ENCODE measurements at regions not wholly inside any gene's neighbourhood (a gene's known extent, or its start where the extent isn't known, plus 50 kb on each side); places are given as distances from the start of the nearest gene placed in this dataset.

GRCh38 chr11:134581966-134582769 is 170.1 kb upstream of the B3GAT1 start:
- no peaks in the 10 kb centered on the region for H3K27me3 ChIP-seq (replicated peaks)
- H3K36me3 ChIP-seq, result no peaks in the 10 kb centered on the region
- H3K4me1 ChIP-seq (replicated peaks), result no peaks in the 10 kb centered on the region
- no peak for DNase-seq (ENCODE audit: low read depth in 1 of 2, low spot score in 2 of 2)
- H3K27ac ChIP-seq, result no peak overlapping the region
- no peaks in the 10 kb centered on the region for H3K9me3 ChIP-seq (replicated peaks)
- no peak overlapping the region for H3K4me3 ChIP-seq

GRCh38 chr11:134581121-134581626 is 169.1 kb upstream of the B3GAT1 start:
- H3K4me3 ChIP-seq, result no peak overlapping the region
- DNase-seq (ENCODE audit: low read depth in 1 of 2, low spot score in 2 of 2), result no peak
- no peaks in the 10 kb centered on the region for H3K36me3 ChIP-seq
- no peaks in the 10 kb centered on the region for H3K27me3 ChIP-seq (replicated peaks)
- H3K27ac ChIP-seq, result no peak overlapping the region
- no peaks in the 10 kb centered on the region for H3K9me3 ChIP-seq (replicated peaks)
- H3K4me1 ChIP-seq (replicated peaks), result no peaks in the 10 kb centered on the region

GRCh38 chr11:134580610-134580975 is 168.6 kb upstream of the B3GAT1 start:
- H3K36me3 ChIP-seq, result no peaks in the 10 kb centered on the region
- no peak for DNase-seq (ENCODE audit: low read depth in 1 of 2, low spot score in 2 of 2)
- H3K4me3 ChIP-seq, result no peak overlapping the region
- H3K4me1 ChIP-seq (replicated peaks), result no peaks in the 10 kb centered on the region
- no peak overlapping the region for H3K27ac ChIP-seq
- H3K9me3 ChIP-seq (replicated peaks), result no peaks in the 10 kb centered on the region
- H3K27me3 ChIP-seq (replicated peaks), result no peaks in the 10 kb centered on the region

GRCh38 chr11:134579724-134580609 is 167.9 kb upstream of the B3GAT1 start:
- H3K4me3 ChIP-seq, result no peak overlapping the region
- H3K4me1 ChIP-seq (replicated peaks), result no peaks in the 10 kb centered on the region
- H3K9me3 ChIP-seq (replicated peaks), result no peaks in the 10 kb centered on the region
- H3K27me3 ChIP-seq (replicated peaks), result no peaks in the 10 kb centered on the region
- H3K27ac ChIP-seq, result no peak overlapping the region
- H3K36me3 ChIP-seq, result no peaks in the 10 kb centered on the region
- DNase-seq (ENCODE audit: low read depth in 1 of 2, low spot score in 2 of 2), result no peak

- no peaks in the 10 kb centered on the region for H3K9me3 ChIP-seq (replicated peaks)
- no peak overlapping the region for H3K27ac ChIP-seq
- no peak overlapping the region for H3K4me3 ChIP-seq
- H3K4me1 ChIP-seq (replicated peaks), result no peaks in the 10 kb centered on the region
- no peaks in the 10 kb centered on the region for H3K27me3 ChIP-seq (replicated peaks)
- no peaks in the 10 kb centered on the region for H3K36me3 ChIP-seq
- DNase-seq (ENCODE audit: low read depth in 1 of 2, low spot score in 2 of 2), result no peak
Observed at GRCh38 chr11:134578807-134579723, 167.0 kb upstream of the B3GAT1 start.

- no peaks in the 10 kb centered on the region for H3K4me1 ChIP-seq (replicated peaks)
- DNase-seq (ENCODE audit: low read depth in 1 of 2, low spot score in 2 of 2), result no peak
- no peak overlapping the region for H3K27ac ChIP-seq
Observed at GRCh38 chr11:134577751-134578395, 165.8 kb upstream of the B3GAT1 start.

GRCh38 chr11:134576721-134577171 is 164.7 kb upstream of the B3GAT1 start:
- H3K27me3 ChIP-seq (replicated peaks), result no peaks in the 10 kb centered on the region
- no peaks in the 10 kb centered on the region for H3K9me3 ChIP-seq (replicated peaks)
- no peak overlapping the region for H3K27ac ChIP-seq
- no peak overlapping the region for H3K4me3 ChIP-seq
- no peaks in the 10 kb centered on the region for H3K36me3 ChIP-seq
- no peak for DNase-seq (ENCODE audit: low read depth in 1 of 2, low spot score in 2 of 2)
- H3K4me1 ChIP-seq (replicated peaks), result no peaks in the 10 kb centered on the region

More at GRCh38 chr11:134577751-134578395, 165.8 kb upstream of the B3GAT1 start:
- H3K4me3 ChIP-seq, result no peak overlapping the region
- no peaks in the 10 kb centered on the region for H3K36me3 ChIP-seq
- no peaks in the 10 kb centered on the region for H3K27me3 ChIP-seq (replicated peaks)
- no peaks in the 10 kb centered on the region for H3K9me3 ChIP-seq (replicated peaks)

- Histone ChIP-seq H3K4me1 (replicated peaks) (no peaks in the 10 kb centered on the region), H3K9me3 (replicated peaks) (no peaks in the 10 kb centered on the region)
- DNase-seq (ENCODE audit: low read depth in 1 of 2, low spot score in 2 of 2), result no peak
Observed at GRCh38 chr11:134576286-134576685, 164.2 kb upstream of the B3GAT1 start.

GRCh38 chr11:134575504-134576230 is 163.6 kb upstream of the B3GAT1 start:
- no peak for DNase-seq (ENCODE audit: low read depth in 1 of 2, low spot score in 2 of 2)
- no peak overlapping the region for H3K4me3 ChIP-seq
- no peaks in the 10 kb centered on the region for H3K36me3 ChIP-seq
- no peaks in the 10 kb centered on the region for H3K9me3 ChIP-seq (replicated peaks)
- no peaks in the 10 kb centered on the region for H3K27me3 ChIP-seq (replicated peaks)
- H3K4me1 ChIP-seq (replicated peaks), result no peaks in the 10 kb centered on the region
- no peak overlapping the region for H3K27ac ChIP-seq

More at GRCh38 chr11:134576286-134576685, 164.2 kb upstream of the B3GAT1 start:
- Histone ChIP-seq H3K36me3 (no peaks in the 10 kb centered on the region), H3K27ac (no peak overlapping the region), H3K27me3 (replicated peaks) (no peaks in the 10 kb centered on the region), H3K4me3 (no peak overlapping the region)

GRCh38 chr11:134574947-134575346 is 162.9 kb upstream of the B3GAT1 start:
- Histone ChIP-seq H3K27ac (no peak overlapping the region), H3K36me3 (no peaks in the 10 kb centered on the region), H3K27me3 (replicated peaks) (no peaks in the 10 kb centered on the region), H3K4me1 (replicated peaks) (no peaks in the 10 kb centered on the region), H3K9me3 (replicated peaks) (no peaks in the 10 kb centered on the region), H3K4me3 (no peak overlapping the region)
- no peak for DNase-seq (ENCODE audit: low read depth in 1 of 2, low spot score in 2 of 2)

GRCh38 chr11:134574425-134574824 is 162.4 kb upstream of the B3GAT1 start:
- H3K36me3 ChIP-seq, result no peaks in the 10 kb centered on the region
- no peak overlapping the region for H3K27ac ChIP-seq
- DNase-seq (ENCODE audit: low read depth in 1 of 2, low spot score in 2 of 2), result no peak
- H3K4me1 ChIP-seq (replicated peaks), result no peaks in the 10 kb centered on the region
- no peaks in the 10 kb centered on the region for H3K9me3 ChIP-seq (replicated peaks)
- no peaks in the 10 kb centered on the region for H3K27me3 ChIP-seq (replicated peaks)
- H3K4me3 ChIP-seq, result no peak overlapping the region

GRCh38 chr11:134573857-134574256 is 161.8 kb upstream of the B3GAT1 start:
- Histone ChIP-seq H3K4me3 (no peak overlapping the region), H3K27ac (no peak overlapping the region), H3K27me3 (replicated peaks) (no peaks in the 10 kb centered on the region), H3K9me3 (replicated peaks) (no peaks in the 10 kb centered on the region), H3K36me3 (no peaks in the 10 kb centered on the region), H3K4me1 (replicated peaks) (no peaks in the 10 kb centered on the region)
- no peak for DNase-seq (ENCODE audit: low read depth in 1 of 2, low spot score in 2 of 2)
